Endothelial cell of umbilical vein (primary cell): ENCODE measurements at regions not wholly inside any gene's neighbourhood (a gene's known extent, or its start where the extent isn't known, plus 50 kb on each side); places are given as distances from the start of the nearest gene placed in this dataset.

Experiments used
- BruUV-seq: library from RNA; stranded (reverse); fragments of 400-500 nt; replicated peaks from 2 replicates; lab custom pipeline; 2021; lab: Mats Ljungman, UMichigan
- CTCF ChIA-PET: fragments of 300-600, 350-600 bp; sonication (Branson Sonifier 250); formaldehyde crosslinking; loops from one replicate; lab custom pipeline; 2021; ENCODE audit warnings: antibody characterized with exemption, inconsistent platforms; lab: Charles Lee
- POLR2A ChIA-PET: fragments of 300-600, 350-600 bp; sonication (Branson Sonifier 250); formaldehyde crosslinking; loops from one replicate; lab custom pipeline; 2021; ENCODE audit warnings: antibody characterized with exemption, inconsistent platforms; lab: Charles Lee
- DNase-seq: peaks from one replicate; pipeline ENCODE4 v3.0.0-alpha.2; 2011; ENCODE audit warnings: low read depth, low spot score
- FAIRE-seq: peaks from 2 replicates; lab custom pipeline; 2011; peaks lifted over from hg19 to GRCh38; lab: Jason Lieb, UNC
- H2AFZ ChIP-seq: 2 replicates; pipeline ENCODE4 v1.6.0; 2012; ENCODE audit warnings: low read depth, low read length, control low read depth, inconsistent platforms
- H3K27ac ChIP-seq: 2 replicates; pipeline ENCODE4 v1.5.1; 2011; ENCODE audit warnings: low read depth, mild to moderate bottlenecking, control low read depth, low read length, moderate library complexity; ENCODE audit not compliant: insufficient read depth
- H3K27me3 ChIP-seq, 2 experiments: 2 replicates each; pipeline versions ENCODE4 v1.6.0 to v1.6.1; 2011; ENCODE audit warnings: low read length in 2 of 2, mixed read lengths in 1 of 2; ENCODE audit not compliant: control insufficient read depth in 2 of 2, insufficient read depth in 2 of 2
- H3K36me3 ChIP-seq, 2 experiments: 2 replicates in 1 of 2; 3 replicates in 1 of 2; pipeline ENCODE4 v1.5.1; 2011; ENCODE audit warnings: low read length in 2 of 2, mild to moderate bottlenecking in 1 of 2, moderate library complexity in 1 of 2; ENCODE audit not compliant: control insufficient read depth in 2 of 2, insufficient read depth in 2 of 2; ENCODE audit errors: extremely low read depth in 1 of 2
- H3K4me1 ChIP-seq: 3 replicates; pipeline ENCODE4 v1.5.1; 2011; ENCODE audit warnings: mild to moderate bottlenecking, low read length; ENCODE audit not compliant: control insufficient read depth, insufficient read depth; ENCODE audit errors: extremely low read depth
- H3K4me2 ChIP-seq: 2 replicates; pipeline ENCODE4 v1.6.1; 2011; ENCODE audit warnings: low read length, control low read depth, mixed read lengths; ENCODE audit not compliant: insufficient read depth
- H3K4me3 ChIP-seq, 3 experiments: fragments of 200-600 bp in 1 of 3; sonication (generic), shearing (Covaris generic) in 1 of 3; replicated peaks in 1 of 3; 2 replicates each; pipeline ENCODE4 v1.5.1; 2011 to 2016; ENCODE audit warnings: control low read depth in 3 of 3, low read length in 3 of 3, mild to moderate bottlenecking in 2 of 3, inconsistent platforms in 1 of 3, low read depth in 1 of 3, moderate library complexity in 1 of 3; ENCODE audit not compliant: insufficient read depth in 1 of 3
- H3K79me2 ChIP-seq: 2 replicates; pipeline ENCODE4 v1.6.0; 2012; ENCODE audit warnings: low read length, inconsistent platforms; ENCODE audit not compliant: control insufficient read depth, insufficient read depth
- H3K9ac ChIP-seq: replicated peaks from 2 replicates; pipeline ENCODE3; 2011; ENCODE audit warnings: low read length, control low read depth; ENCODE audit not compliant: insufficient read depth; ENCODE audit errors: extremely low read depth
- H3K9me1 ChIP-seq: replicated peaks from 3 replicates; pipeline ENCODE4 v1.6.0; 2011; ENCODE audit warnings: mild to moderate bottlenecking, low read length; ENCODE audit not compliant: control insufficient read depth, insufficient read depth; ENCODE audit errors: extremely low read depth
- H3K9me3 ChIP-seq: replicated peaks from 2 replicates; pipeline ENCODE4 v1.5.1; 2012; ENCODE audit warnings: low read length, inconsistent platforms; ENCODE audit not compliant: control insufficient read depth, insufficient read depth
- H4K20me1 ChIP-seq: replicated peaks from 2 replicates; pipeline ENCODE3; 2011; ENCODE audit warnings: mild to moderate bottlenecking, low read length; ENCODE audit not compliant: control insufficient read depth, insufficient read depth; ENCODE audit errors: extremely low read depth
- CTCF ChIP-seq, 2 donors: IDR thresholded peaks; 1 replicate in 1 of 2; 2 replicates in 1 of 2; pipeline ENCODE4 v1.5.1; 2011; ENCODE audit warnings: low read length in 2 of 2, mild to moderate bottlenecking in 2 of 2, moderate library complexity in 2 of 2, control low read depth in 1 of 2, inconsistent platforms in 1 of 2, low read depth in 1 of 2; ENCODE audit not compliant: insufficient read depth in 1 of 2; ENCODE audit errors: extremely low read depth in 1 of 2
- EZH2 ChIP-seq: IDR thresholded peaks from 2 replicates; pipeline ENCODE4 v1.6.1; 2012; ENCODE audit warnings: borderline replicate concordance, low read depth, mild to moderate bottlenecking, moderate library complexity, low read length, inconsistent platforms; ENCODE audit not compliant: severe bottlenecking
- FOS ChIP-seq: IDR thresholded peaks from 2 replicates; pipeline ENCODE4 v1.6.1; 2011; ENCODE audit warnings: mild to moderate bottlenecking, low read length, moderate library complexity, borderline replicate concordance; ENCODE audit not compliant: insufficient read depth
- GATA2 ChIP-seq: IDR thresholded peaks from 2 replicates; pipeline ENCODE4 v1.7.0; 2011; ENCODE audit warnings: low read depth, mild to moderate bottlenecking, moderate library complexity, mixed read lengths, low read length; ENCODE audit not compliant: insufficient read length, insufficient read depth
- JUN ChIP-seq: IDR thresholded peaks from 2 replicates; pipeline ENCODE4 v1.6.1; 2011; ENCODE audit warnings: borderline replicate concordance, low read depth; ENCODE audit not compliant: insufficient read length, insufficient read depth
- MAX ChIP-seq: IDR thresholded peaks from 2 replicates; pipeline ENCODE4 v1.6.1; 2011; ENCODE audit not compliant: insufficient read depth, insufficient read length
- MYC ChIP-seq: IDR thresholded peaks from one replicate; pipeline ENCODE4 v1.6.1; 2011; ENCODE audit warnings: mild to moderate bottlenecking, low read depth, low read length
- POLR2A ChIP-seq: IDR thresholded peaks from 2 replicates; pipeline ENCODE4 v1.6.1; 2012; ENCODE audit warnings: low read depth, mild to moderate bottlenecking, control low read depth, low read length
- POLR2AphosphoS5 ChIP-seq: IDR thresholded peaks from 2 replicates; pipeline ENCODE4 v1.6.1; 2012; ENCODE audit warnings: low read depth, mild to moderate bottlenecking, control low read depth, low read length, moderate library complexity; ENCODE audit not compliant: insufficient read depth
- dilution Hi-C: fragments of 300-500 bp; cut with MboI; formaldehyde crosslinking; loops from one replicate; pipeline ENCODE4 v1.15.0; 2019; ENCODE audit warnings: low sequenced_read_pairs; ENCODE audit not compliant: extremely low pct_ligation_motif_present
- intact Hi-C: fragments of 100-400 bp; cut with micrococcal nuclease; formaldehyde crosslinking; loops from one replicate; pipeline ENCODE4 v1.10.0; 2022

- no peaks in the 10 kb centered on the region for H3K79me2 ChIP-seq
- H4K20me1 ChIP-seq, result no peaks in the 10 kb centered on the region
- CTCF ChIA-PET, result interaction anchor here (1.5 kb wide), 1 partner anchor 33 kb away, joined by 4 read pairs; no protein-coding TSS in a partner anchor
- POLR2A ChIA-PET, result no interaction called here
- no peaks in the 10 kb centered on the region for H3K27me3 ChIP-seq
- no peak for FAIRE-seq
- no peak overlapping the region for H2AFZ ChIP-seq
- TF ChIP-seq CTCF (IDR thresholded peaks at IDR 0.05; ENCODE audit: extremely low read depth in 1 of 2, insufficient read depth in 1 of 2, low read depth in 1 of 2, low read length in 2 of 2), result no peak
- TF ChIP-seq POLR2AphosphoS5, result no peak
- TF ChIP-seq FOS, result no peak
- TF ChIP-seq EZH2, result no peak
- TF ChIP-seq MAX, result no peak
- no peak for TF ChIP-seq POLR2A
- TF ChIP-seq GATA2, result no peak
- TF ChIP-seq JUN, result no peak
- no peak for TF ChIP-seq MYC
- DNase-seq, result no peak
- dilution Hi-C loops (no loop called here), intact Hi-C loops (no loop called here)
- H3K4me3 ChIP-seq, result no peak overlapping the region
- BruUV-seq, result no TSS peak
- H3K4me1 ChIP-seq, result no peaks in the 10 kb centered on the region
- H3K9me3 ChIP-seq, result no peaks in the 10 kb centered on the region
- H3K9ac ChIP-seq, result no peak overlapping the region
- no peak overlapping the region for H3K27ac ChIP-seq
- no peak overlapping the region for H3K4me2 ChIP-seq
- H3K36me3 ChIP-seq, result no peaks in the 10 kb centered on the region
- H3K9me1 ChIP-seq, result no peaks in the 10 kb centered on the region
Measured at GRCh38 chr1:187129132-187129531, 300.4 kb downstream of the PLA2G4A start.
